WTC11 (cell line): ENCODE measurements at regions not wholly inside any gene's neighbourhood (a gene's known extent, or its start where the extent isn't known, plus 50 kb on each side); places are given as distances from the start of the nearest gene placed in this dataset.

Source experiments
- ATAC-seq: fragments of 200-7000 bp; cut with Tn5 transposase; 2 replicates; pipeline ENCODE4 v1.10.0; 2021; ENCODE audit warnings: mild to moderate bottlenecking, moderate library complexity
- CTCF ChIA-PET: fragments of 300-600 bp; sonication (Branson Sonifier 250); formaldehyde crosslinking; loops from one replicate; lab custom pipeline; 2021; ENCODE audit warnings: antibody characterized with exemption; lab: Charles Lee
- POLR2A ChIA-PET: fragments of 350-600 bp; sonication (Branson Sonifier 250); formaldehyde crosslinking; loops from one replicate; lab custom pipeline; 2021; ENCODE audit warnings: antibody characterized with exemption; lab: Charles Lee
- DNase-seq: peaks from one replicate; pipeline ENCODE4 v3.0.0; 2021; ENCODE audit warnings: low spot score
- H3K27ac Mint-ChIP-seq: 2 replicates; pipeline ENCODE4 v1.8.0; 2021; ENCODE audit warnings: mixed read lengths
- H3K27me3 Mint-ChIP-seq: 2 replicates; pipeline ENCODE4 v1.8.0; 2021; ENCODE audit warnings: low read depth, mild to moderate bottlenecking, moderate library complexity, mixed read lengths
- H3K36me3 Mint-ChIP-seq: 2 replicates; pipeline ENCODE4 v1.8.0; 2021; ENCODE audit warnings: mixed read lengths
- H3K4me1 Mint-ChIP-seq: 2 replicates; pipeline ENCODE4 v1.8.0; 2022; ENCODE audit warnings: mixed read lengths
- H3K4me3 Mint-ChIP-seq: 2 replicates; pipeline ENCODE4 v1.8.0; 2021; ENCODE audit warnings: mild to moderate bottlenecking, moderate library complexity, mixed read lengths
- H3K9me3 Mint-ChIP-seq: 2 replicates; pipeline ENCODE4 v1.8.0; 2021; ENCODE audit warnings: mixed read lengths
- CBFB ChIP-seq: sonication (generic); formaldehyde crosslinking; IDR thresholded peaks from 2 replicates; pipeline ENCODE4 v1.8.1; 2022; ENCODE audit warnings: mild to moderate bottlenecking, low read depth, missing genetic modification reagents
- CREM ChIP-seq: sonication (generic); formaldehyde crosslinking; IDR thresholded peaks from 2 replicates; pipeline ENCODE4 v1.8.1; 2022; ENCODE audit warnings: mild to moderate bottlenecking, missing genetic modification reagents, moderate library complexity
- ETV6 ChIP-seq: sonication (generic); formaldehyde crosslinking; IDR thresholded peaks from 2 replicates; pipeline ENCODE4 v1.8.1; 2022; ENCODE audit warnings: mild to moderate bottlenecking, missing genetic modification reagents
- KAT7 ChIP-seq: sonication (generic); formaldehyde crosslinking; IDR thresholded peaks from 2 replicates; pipeline ENCODE4 v1.8.1; 2023; ENCODE audit warnings: missing genetic modification reagents, mild to moderate bottlenecking, borderline replicate concordance
- MYBL2 ChIP-seq: sonication (generic); formaldehyde crosslinking; IDR thresholded peaks from 2 replicates; pipeline ENCODE4 v1.8.1; 2023; ENCODE audit warnings: mild to moderate bottlenecking, moderate library complexity, missing genetic modification reagents
- NFE2L1 ChIP-seq: sonication (generic); formaldehyde crosslinking; IDR thresholded peaks from 2 replicates; pipeline ENCODE4 v1.8.1; 2023; ENCODE audit warnings: missing genetic modification reagents
- SMAD3 ChIP-seq: sonication (generic); formaldehyde crosslinking; IDR thresholded peaks from 2 replicates; pipeline ENCODE4 v1.8.0; 2022; ENCODE audit warnings: missing genetic modification reagents, mild to moderate bottlenecking, borderline replicate concordance
- TEAD1 ChIP-seq: sonication (generic); formaldehyde crosslinking; IDR thresholded peaks from 2 replicates; pipeline ENCODE4 v1.8.0; 2022; ENCODE audit warnings: mild to moderate bottlenecking, missing genetic modification reagents
- TEAD4 ChIP-seq: sonication (generic); formaldehyde crosslinking; IDR thresholded peaks from 2 replicates; pipeline ENCODE4 v1.8.0; 2022; ENCODE audit warnings: mild to moderate bottlenecking, missing genetic modification reagents
- ZNF138 ChIP-seq: sonication (generic); formaldehyde crosslinking; conservative IDR thresholded peaks from 2 replicates; pipeline ENCODE4 v1.8.1; 2022; ENCODE audit warnings: mild to moderate bottlenecking, moderate library complexity, missing genetic modification reagents
- ZNF219 ChIP-seq: sonication (generic); formaldehyde crosslinking; IDR thresholded peaks from 2 replicates; pipeline ENCODE4 v1.8.0; 2023; ENCODE audit warnings: missing genetic modification reagents, mild to moderate bottlenecking, borderline replicate concordance
- ZNF232 ChIP-seq: sonication (generic); formaldehyde crosslinking; IDR thresholded peaks from 2 replicates; pipeline ENCODE4 v1.8.0; 2022; ENCODE audit warnings: mild to moderate bottlenecking, missing genetic modification reagents
- ZNF396 ChIP-seq: fragments of 250-450 bp; sonication (Bioruptor Pico); IDR thresholded peaks from 2 replicates; pipeline ENCODE4 v1.8.0; 2021; ENCODE audit warnings: mild to moderate bottlenecking, moderate library complexity, borderline replicate concordance
- TF ChIP-seq, protein P1 (sequence below): sonication (generic); formaldehyde crosslinking; IDR thresholded peaks from 2 replicates; pipeline ENCODE4 v1.8.1; 2023; ENCODE audit warnings: mild to moderate bottlenecking, missing genetic modification reagents, borderline replicate concordance
- TF ChIP-seq, protein P2 (sequence below): sonication (generic); formaldehyde crosslinking; IDR thresholded peaks from 2 replicates; pipeline ENCODE4 v1.8.0; 2022; ENCODE audit warnings: mild to moderate bottlenecking, missing genetic modification reagents
- TF ChIP-seq, protein P3 (sequence below): sonication (generic); formaldehyde crosslinking; IDR thresholded peaks from 2 replicates; pipeline ENCODE4 v1.8.1; 2022; ENCODE audit warnings: low read depth, missing genetic modification reagents, borderline replicate concordance
- TF ChIP-seq, protein P4 (sequence below): fragments of 250-450 bp; sonication (Bioruptor Pico); IDR thresholded peaks from 2 replicates; pipeline ENCODE4 v1.9.0; 2021; ENCODE audit warnings: mild to moderate bottlenecking
- TF ChIP-seq, protein P5 (sequence below): sonication (generic); formaldehyde crosslinking; IDR thresholded peaks from 2 replicates; pipeline ENCODE4 v1.8.0; 2022; ENCODE audit warnings: mild to moderate bottlenecking, missing genetic modification reagents

DNA sequence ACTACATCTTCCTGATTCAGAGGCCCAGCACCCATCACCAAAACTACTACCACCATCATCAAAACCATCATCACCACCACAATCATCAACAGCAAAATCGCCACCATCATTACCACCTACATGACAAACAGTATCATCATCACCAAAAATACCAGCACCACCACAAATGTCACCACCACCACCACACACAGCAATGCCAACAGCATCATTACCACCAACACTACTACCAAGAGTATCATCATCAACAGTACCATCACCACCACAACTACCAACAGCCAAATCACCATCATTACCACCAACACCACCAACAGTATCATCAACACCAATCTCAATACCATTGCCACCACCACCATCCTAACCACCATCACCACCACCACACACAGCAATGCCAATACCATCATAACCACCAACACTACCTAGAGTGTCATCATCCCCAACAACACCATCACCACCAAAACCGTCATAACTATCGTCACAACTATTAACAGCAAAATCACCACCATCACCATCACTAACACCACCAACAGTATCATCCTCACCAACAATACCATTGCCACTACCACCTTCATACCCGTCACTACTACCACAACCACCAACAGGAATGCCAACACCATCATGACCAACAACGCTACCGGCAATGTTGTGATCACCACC is 64.6 kb upstream of the TEX51 start:
- H3K36me3 Mint-ChIP-seq: no peaks in the 10 kb centered on the region
- H3K4me1 Mint-ChIP-seq: peaks cover 9% of the 10 kb centered on the region

DNA sequence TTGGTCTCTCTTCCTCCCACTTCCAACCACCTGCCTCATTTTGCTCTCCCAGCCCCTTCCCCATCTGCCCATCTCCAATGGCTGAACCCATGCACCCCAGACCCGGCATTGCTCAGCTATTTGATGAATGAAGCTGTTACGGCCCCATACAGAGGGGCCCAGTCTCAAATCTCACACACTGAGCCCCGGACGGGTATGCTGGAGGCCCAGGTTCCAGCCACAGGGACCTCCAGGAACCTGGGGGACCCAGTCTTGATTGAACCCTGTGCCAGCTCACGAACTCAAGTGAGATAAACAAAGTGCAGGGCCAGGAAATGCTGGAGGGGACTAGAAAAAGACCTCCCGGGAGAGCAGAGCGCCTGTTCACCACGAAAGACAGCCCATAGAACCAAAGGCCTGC is 63.4 kb upstream of the TEX51 start:
- TF ChIP-seq, protein P1, sequence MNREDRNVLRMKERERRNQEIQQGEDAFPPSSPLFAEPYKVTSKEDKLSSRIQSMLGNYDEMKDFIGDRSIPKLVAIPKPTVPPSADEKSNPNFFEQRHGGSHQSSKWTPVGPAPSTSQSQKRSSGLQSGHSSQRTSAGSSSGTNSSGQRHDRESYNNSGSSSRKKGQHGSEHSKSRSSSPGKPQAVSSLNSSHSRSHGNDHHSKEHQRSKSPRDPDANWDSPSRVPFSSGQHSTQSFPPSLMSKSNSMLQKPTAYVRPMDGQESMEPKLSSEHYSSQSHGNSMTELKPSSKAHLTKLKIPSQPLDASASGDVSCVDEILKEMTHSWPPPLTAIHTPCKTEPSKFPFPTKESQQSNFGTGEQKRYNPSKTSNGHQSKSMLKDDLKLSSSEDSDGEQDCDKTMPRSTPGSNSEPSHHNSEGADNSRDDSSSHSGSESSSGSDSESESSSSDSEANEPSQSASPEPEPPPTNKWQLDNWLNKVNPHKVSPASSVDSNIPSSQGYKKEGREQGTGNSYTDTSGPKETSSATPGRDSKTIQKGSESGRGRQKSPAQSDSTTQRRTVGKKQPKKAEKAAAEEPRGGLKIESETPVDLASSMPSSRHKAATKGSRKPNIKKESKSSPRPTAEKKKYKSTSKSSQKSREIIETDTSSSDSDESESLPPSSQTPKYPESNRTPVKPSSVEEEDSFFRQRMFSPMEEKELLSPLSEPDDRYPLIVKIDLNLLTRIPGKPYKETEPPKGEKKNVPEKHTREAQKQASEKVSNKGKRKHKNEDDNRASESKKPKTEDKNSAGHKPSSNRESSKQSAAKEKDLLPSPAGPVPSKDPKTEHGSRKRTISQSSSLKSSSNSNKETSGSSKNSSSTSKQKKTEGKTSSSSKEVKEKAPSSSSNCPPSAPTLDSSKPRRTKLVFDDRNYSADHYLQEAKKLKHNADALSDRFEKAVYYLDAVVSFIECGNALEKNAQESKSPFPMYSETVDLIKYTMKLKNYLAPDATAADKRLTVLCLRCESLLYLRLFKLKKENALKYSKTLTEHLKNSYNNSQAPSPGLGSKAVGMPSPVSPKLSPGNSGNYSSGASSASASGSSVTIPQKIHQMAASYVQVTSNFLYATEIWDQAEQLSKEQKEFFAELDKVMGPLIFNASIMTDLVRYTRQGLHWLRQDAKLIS (CRISPR knock-in tag): no peak
- TF ChIP-seq CREM (CRISPR knock-in tag) (no peak), SMAD3 (CRISPR knock-in tag) (no peak), ZNF232 (no peak), TEAD4 (CRISPR knock-in tag) (no peak), ETV6 (CRISPR knock-in tag) (no peak), TEAD1 (CRISPR knock-in tag) (no peak), NFE2L1 (CRISPR knock-in tag) (no peak), KAT7 (CRISPR knock-in tag) (no peak)
- TF ChIP-seq, protein P2, sequence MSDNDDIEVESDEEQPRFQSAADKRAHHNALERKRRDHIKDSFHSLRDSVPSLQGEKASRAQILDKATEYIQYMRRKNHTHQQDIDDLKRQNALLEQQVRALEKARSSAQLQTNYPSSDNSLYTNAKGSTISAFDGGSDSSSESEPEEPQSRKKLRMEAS (CRISPR knock-in tag): no peak
- TF ChIP-seq, protein P3, sequence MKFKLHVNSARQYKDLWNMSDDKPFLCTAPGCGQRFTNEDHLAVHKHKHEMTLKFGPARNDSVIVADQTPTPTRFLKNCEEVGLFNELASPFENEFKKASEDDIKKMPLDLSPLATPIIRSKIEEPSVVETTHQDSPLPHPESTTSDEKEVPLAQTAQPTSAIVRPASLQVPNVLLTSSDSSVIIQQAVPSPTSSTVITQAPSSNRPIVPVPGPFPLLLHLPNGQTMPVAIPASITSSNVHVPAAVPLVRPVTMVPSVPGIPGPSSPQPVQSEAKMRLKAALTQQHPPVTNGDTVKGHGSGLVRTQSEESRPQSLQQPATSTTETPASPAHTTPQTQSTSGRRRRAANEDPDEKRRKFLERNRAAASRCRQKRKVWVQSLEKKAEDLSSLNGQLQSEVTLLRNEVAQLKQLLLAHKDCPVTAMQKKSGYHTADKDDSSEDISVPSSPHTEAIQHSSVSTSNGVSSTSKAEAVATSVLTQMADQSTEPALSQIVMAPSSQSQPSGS (CRISPR knock-in tag): no peak
- TF ChIP-seq, protein P4, sequence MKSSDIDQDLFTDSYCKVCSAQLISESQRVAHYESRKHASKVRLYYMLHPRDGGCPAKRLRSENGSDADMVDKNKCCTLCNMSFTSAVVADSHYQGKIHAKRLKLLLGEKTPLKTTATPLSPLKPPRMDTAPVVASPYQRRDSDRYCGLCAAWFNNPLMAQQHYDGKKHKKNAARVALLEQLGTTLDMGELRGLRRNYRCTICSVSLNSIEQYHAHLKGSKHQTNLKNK (CRISPR knock-in tag): no peak
- peaks cover 9% of the 10 kb centered on the region for H3K4me1 Mint-ChIP-seq
- ChIA-PET POLR2A (no interaction called here), CTCF (no interaction called here)
- peaks cover 3% of the 10 kb centered on the region; the same call in 1 of the 2 replicates for H3K27me3 Mint-ChIP-seq
- H3K4me3 Mint-ChIP-seq: no peak overlapping the region
- H3K27ac Mint-ChIP-seq: no peak overlapping the region
- no peak for ATAC-seq
- no peaks in the 10 kb centered on the region for H3K9me3 Mint-ChIP-seq
- H3K36me3 Mint-ChIP-seq: no peaks in the 10 kb centered on the region
- no peak for DNase-seq

More for the DNA sequence above, 64.6 kb upstream of the TEX51 start:
- DNase-seq (no peak), ATAC-seq (no peak)
- Mint-ChIP-seq H3K27ac (no peak overlapping the region), H3K9me3 (no peaks in the 10 kb centered on the region), H3K27me3 (no peaks in the 10 kb centered on the region), H3K4me3 (no peak overlapping the region)
- TF ChIP-seq ZNF396 (CRISPR knock-in tag) (no peak), ZNF219 (CRISPR knock-in tag) (no peak), ZNF138 (CRISPR knock-in tag) (no peak)
- POLR2A ChIA-PET: no interaction called here
- CTCF ChIA-PET: interaction anchor here (1.5 kb wide), 1 partner anchor 52 kb away, joined by 3 read pairs; no protein-coding TSS in a partner anchor

DNA sequence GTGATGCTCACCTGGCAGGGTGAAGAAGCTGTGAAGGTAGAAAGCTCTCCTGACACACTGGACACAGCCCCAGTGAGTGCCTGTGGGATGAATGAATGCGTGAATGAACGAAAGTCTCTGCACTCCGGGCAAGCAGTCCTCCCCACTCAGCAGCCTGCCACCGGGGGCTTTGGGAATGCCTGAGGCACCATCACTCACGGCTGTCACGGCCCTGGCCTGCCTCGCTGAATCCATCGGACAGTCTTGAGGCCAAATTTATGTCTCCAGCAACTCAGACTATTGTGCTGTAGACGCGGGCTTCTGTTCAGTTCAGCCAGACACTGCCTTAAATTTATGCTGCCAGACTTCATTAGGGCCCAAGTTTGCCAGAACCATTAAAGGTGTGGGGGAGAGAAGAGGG is 62.9 kb upstream of the TEX51 start:
- Mint-ChIP-seq H3K4me3 (no peak overlapping the region), H3K36me3 (no peaks in the 10 kb centered on the region), H3K9me3 (no peaks in the 10 kb centered on the region), H3K4me1 (peaks cover 9% of the 10 kb centered on the region), H3K27ac (no peak overlapping the region), H3K27me3 (peaks cover 6% of the 10 kb centered on the region; the same call in 1 of the 2 replicates)
- CTCF ChIA-PET: no interaction called here
- POLR2A ChIA-PET: no interaction called here
- no peak for ATAC-seq
- no peak for DNase-seq
- TF ChIP-seq, protein P5, sequence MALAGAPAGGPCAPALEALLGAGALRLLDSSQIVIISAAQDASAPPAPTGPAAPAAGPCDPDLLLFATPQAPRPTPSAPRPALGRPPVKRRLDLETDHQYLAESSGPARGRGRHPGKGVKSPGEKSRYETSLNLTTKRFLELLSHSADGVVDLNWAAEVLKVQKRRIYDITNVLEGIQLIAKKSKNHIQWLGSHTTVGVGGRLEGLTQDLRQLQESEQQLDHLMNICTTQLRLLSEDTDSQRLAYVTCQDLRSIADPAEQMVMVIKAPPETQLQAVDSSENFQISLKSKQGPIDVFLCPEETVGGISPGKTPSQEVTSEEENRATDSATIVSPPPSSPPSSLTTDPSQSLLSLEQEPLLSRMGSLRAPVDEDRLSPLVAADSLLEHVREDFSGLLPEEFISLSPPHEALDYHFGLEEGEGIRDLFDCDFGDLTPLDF: no peak
- no peak for TF ChIP-seq CBFB
- TF ChIP-seq ETV6 (CRISPR knock-in tag): no peak
- no peak for TF ChIP-seq MYBL2 (CRISPR knock-in tag)
